ENCODE measurements at regions not wholly inside any gene's neighbourhood (a gene's known extent, or its start where the extent isn't known, plus 50 kb on each side); places are given as distances from the start of the nearest gene placed in this dataset.

GRCh38 chr9:19998823-19999455 lies 210.1 kb upstream of the SLC24A2 start:
- no peak overlapping the region for H3K27ac ChIP-seq (ENCODE audit: low read depth, low read length)
- H3K4me3 ChIP-seq (ENCODE audit: low read length) = no peak overlapping the region
- H3K27me3 ChIP-seq (ENCODE audit: control insufficient read depth, insufficient read depth, low read length) = no peaks in the 10 kb centered on the region
- no peaks in the 10 kb centered on the region for H3K36me3 ChIP-seq (ENCODE audit: control insufficient read depth, insufficient read depth, low read length)
- no peaks in the 10 kb centered on the region for H3K4me1 ChIP-seq (ENCODE audit: control insufficient read depth, insufficient read depth, low read length)
- no peak overlapping the region for H3K9ac ChIP-seq (ENCODE audit: low read length)

- Histone ChIP-seq H3K27ac (ENCODE audit: low read depth, low read length) (no peak overlapping the region), H3K4me3 (ENCODE audit: low read length) (no peak overlapping the region), H3K27me3 (ENCODE audit: control insufficient read depth, insufficient read depth, low read length) (no peaks in the 10 kb centered on the region), H3K9ac (ENCODE audit: low read length) (no peak overlapping the region), H3K4me1 (ENCODE audit: control insufficient read depth, insufficient read depth, low read length) (no peaks in the 10 kb centered on the region), H3K36me3 (ENCODE audit: control insufficient read depth, insufficient read depth, low read length) (no peaks in the 10 kb centered on the region)
Observed at GRCh38 chr9:19998153-19998552, 209.3 kb upstream of the SLC24A2 start.

- no peak overlapping the region for H3K27ac ChIP-seq (ENCODE audit: low read depth, low read length)
- no peaks in the 10 kb centered on the region for H3K27me3 ChIP-seq (ENCODE audit: control insufficient read depth, insufficient read depth, low read length)
- H3K4me3 ChIP-seq (ENCODE audit: low read length) = no peak overlapping the region
- no peak overlapping the region for H3K9ac ChIP-seq (ENCODE audit: low read length)
- no peaks in the 10 kb centered on the region for H3K4me1 ChIP-seq (ENCODE audit: control insufficient read depth, insufficient read depth, low read length)
- no peaks in the 10 kb centered on the region for H3K36me3 ChIP-seq (ENCODE audit: control insufficient read depth, insufficient read depth, low read length)
Observed at GRCh38 chr9:19995619-19996018, 206.8 kb upstream of the SLC24A2 start.

- no peak overlapping the region for H3K27ac ChIP-seq (ENCODE audit: low read depth, low read length)
- no peaks in the 10 kb centered on the region for H3K4me1 ChIP-seq (ENCODE audit: control insufficient read depth, insufficient read depth, low read length)
- no peak overlapping the region for H3K9ac ChIP-seq (ENCODE audit: low read length)
- H3K27me3 ChIP-seq (ENCODE audit: control insufficient read depth, insufficient read depth, low read length) = no peaks in the 10 kb centered on the region
- H3K36me3 ChIP-seq (ENCODE audit: control insufficient read depth, insufficient read depth, low read length) = no peaks in the 10 kb centered on the region
- H3K4me3 ChIP-seq (ENCODE audit: low read length) = no peak overlapping the region
Observed at GRCh38 chr9:19994296-19994695, 205.5 kb upstream of the SLC24A2 start.

- Histone ChIP-seq H3K4me3 (ENCODE audit: low read length) (no peak overlapping the region), H3K27ac (ENCODE audit: low read depth, low read length) (no peak overlapping the region), H3K9ac (ENCODE audit: low read length) (no peak overlapping the region), H3K36me3 (ENCODE audit: control insufficient read depth, insufficient read depth, low read length) (no peaks in the 10 kb centered on the region), H3K4me1 (ENCODE audit: control insufficient read depth, insufficient read depth, low read length) (no peaks in the 10 kb centered on the region), H3K27me3 (ENCODE audit: control insufficient read depth, insufficient read depth, low read length) (no peaks in the 10 kb centered on the region)
Observed at GRCh38 chr9:19992556-19992955, 203.7 kb upstream of the SLC24A2 start.

GRCh38 chr9:19989213-19989612 lies 200.4 kb upstream of the SLC24A2 start:
- H3K9ac ChIP-seq (ENCODE audit: low read length) = no peak overlapping the region
- H3K4me3 ChIP-seq (ENCODE audit: low read length) = no peak overlapping the region
- H3K4me1 ChIP-seq (ENCODE audit: control insufficient read depth, insufficient read depth, low read length) = no peaks in the 10 kb centered on the region
- H3K36me3 ChIP-seq (ENCODE audit: control insufficient read depth, insufficient read depth, low read length) = no peaks in the 10 kb centered on the region
- H3K27me3 ChIP-seq (ENCODE audit: control insufficient read depth, insufficient read depth, low read length) = no peaks in the 10 kb centered on the region
- no peak overlapping the region for H3K27ac ChIP-seq (ENCODE audit: low read depth, low read length)

GRCh38 chr9:19988281-19988680 lies 199.4 kb upstream of the SLC24A2 start:
- H3K27me3 ChIP-seq (ENCODE audit: control insufficient read depth, insufficient read depth, low read length) = no peaks in the 10 kb centered on the region
- no peaks in the 10 kb centered on the region for H3K4me1 ChIP-seq (ENCODE audit: control insufficient read depth, insufficient read depth, low read length)
- no peaks in the 10 kb centered on the region for H3K36me3 ChIP-seq (ENCODE audit: control insufficient read depth, insufficient read depth, low read length)
- H3K9ac ChIP-seq (ENCODE audit: low read length) = no peak overlapping the region
- H3K27ac ChIP-seq (ENCODE audit: low read depth, low read length) = no peak overlapping the region
- H3K4me3 ChIP-seq (ENCODE audit: low read length) = no peak overlapping the region

GRCh38 chr9:19985081-19985480 lies 196.2 kb upstream of the SLC24A2 start:
- no peak overlapping the region for H3K4me3 ChIP-seq (ENCODE audit: low read length)
- no peak overlapping the region for H3K27ac ChIP-seq (ENCODE audit: low read depth, low read length)
- H3K9ac ChIP-seq (ENCODE audit: low read length) = no peak overlapping the region
- no peaks in the 10 kb centered on the region for H3K4me1 ChIP-seq (ENCODE audit: control insufficient read depth, insufficient read depth, low read length)
- H3K27me3 ChIP-seq (ENCODE audit: control insufficient read depth, insufficient read depth, low read length) = no peaks in the 10 kb centered on the region
- H3K36me3 ChIP-seq (ENCODE audit: control insufficient read depth, insufficient read depth, low read length) = no peaks in the 10 kb centered on the region

- Histone ChIP-seq H3K27me3 (ENCODE audit: control insufficient read depth, insufficient read depth, low read length) (no peaks in the 10 kb centered on the region), H3K9ac (ENCODE audit: low read length) (no peak overlapping the region), H3K4me1 (ENCODE audit: control insufficient read depth, insufficient read depth, low read length) (no peaks in the 10 kb centered on the region), H3K4me3 (ENCODE audit: low read length) (no peak overlapping the region), H3K36me3 (ENCODE audit: control insufficient read depth, insufficient read depth, low read length) (no peaks in the 10 kb centered on the region), H3K27ac (ENCODE audit: low read depth, low read length) (no peak overlapping the region)
Observed at GRCh38 chr9:19976226-19976625, 187.4 kb upstream of the SLC24A2 start.

GRCh38 chr9:19975499-19975898 lies 186.7 kb upstream of the SLC24A2 start:
- Histone ChIP-seq H3K4me3 (ENCODE audit: low read length) (no peak overlapping the region), H3K9ac (ENCODE audit: low read length) (no peak overlapping the region), H3K27me3 (ENCODE audit: control insufficient read depth, insufficient read depth, low read length) (no peaks in the 10 kb centered on the region), H3K4me1 (ENCODE audit: control insufficient read depth, insufficient read depth, low read length) (no peaks in the 10 kb centered on the region), H3K36me3 (ENCODE audit: control insufficient read depth, insufficient read depth, low read length) (no peaks in the 10 kb centered on the region), H3K27ac (ENCODE audit: low read depth, low read length) (no peak overlapping the region)

GRCh38 chr9:19969721-19970120 lies 180.9 kb upstream of the SLC24A2 start:
- H3K9ac ChIP-seq (ENCODE audit: low read length) = no peak overlapping the region
- no peaks in the 10 kb centered on the region for H3K27me3 ChIP-seq (ENCODE audit: control insufficient read depth, insufficient read depth, low read length)
- no peak overlapping the region for H3K27ac ChIP-seq (ENCODE audit: low read depth, low read length)
- H3K4me1 ChIP-seq (ENCODE audit: control insufficient read depth, insufficient read depth, low read length) = no peaks in the 10 kb centered on the region
- no peaks in the 10 kb centered on the region for H3K36me3 ChIP-seq (ENCODE audit: control insufficient read depth, insufficient read depth, low read length)
- no peak overlapping the region for H3K4me3 ChIP-seq (ENCODE audit: low read length)

GRCh38 chr9:19967888-19968459 lies 179.1 kb upstream of the SLC24A2 start:
- Histone ChIP-seq H3K27me3 (ENCODE audit: control insufficient read depth, insufficient read depth, low read length) (no peaks in the 10 kb centered on the region), H3K4me1 (ENCODE audit: control insufficient read depth, insufficient read depth, low read length) (no peaks in the 10 kb centered on the region), H3K9ac (ENCODE audit: low read length) (no peak overlapping the region), H3K4me3 (ENCODE audit: low read length) (no peak overlapping the region), H3K27ac (ENCODE audit: low read depth, low read length) (no peak overlapping the region), H3K36me3 (ENCODE audit: control insufficient read depth, insufficient read depth, low read length) (no peaks in the 10 kb centered on the region)

GRCh38 chr9:19967216-19967887 lies 178.5 kb upstream of the SLC24A2 start:
- no peaks in the 10 kb centered on the region for H3K27me3 ChIP-seq (ENCODE audit: control insufficient read depth, insufficient read depth, low read length)
- H3K27ac ChIP-seq (ENCODE audit: low read depth, low read length) = no peak overlapping the region
- H3K9ac ChIP-seq (ENCODE audit: low read length) = no peak overlapping the region
- no peak overlapping the region for H3K4me3 ChIP-seq (ENCODE audit: low read length)
- no peaks in the 10 kb centered on the region for H3K36me3 ChIP-seq (ENCODE audit: control insufficient read depth, insufficient read depth, low read length)
- H3K4me1 ChIP-seq (ENCODE audit: control insufficient read depth, insufficient read depth, low read length) = no peaks in the 10 kb centered on the region

Measured in rectal smooth muscle tissue (tissue), 1 donor.